BE2C (cell line): ENCODE measurements at regions not wholly inside any gene's neighbourhood (a gene's known extent, or its start where the extent isn't known, plus 50 kb on each side); places are given as distances from the start of the nearest gene placed in this dataset.

Source experiments
- DNase-seq: peaks from one replicate; pipeline ENCODE4 v3.0.0-alpha.2; 2020
- H3K27me3 ChIP-seq: fragments of 250-450 bp; sonication (Bioruptor Pico); 2 replicates; pipeline ENCODE4 v1.5.1; 2020; ENCODE audit warnings: mild to moderate bottlenecking
- H3K36me3 ChIP-seq: fragments of 250-450 bp; sonication (Bioruptor Pico); 2 replicates; pipeline ENCODE4 v1.5.1; 2020; ENCODE audit warnings: mild to moderate bottlenecking
- H3K4me1 ChIP-seq: fragments of 250-450 bp; sonication (Bioruptor Pico); 2 replicates; pipeline ENCODE4 v1.5.1; 2020
- H3K4me3 ChIP-seq: 2 replicates; pipeline ENCODE4 v1.5.1; 2011; ENCODE audit warnings: low read depth, low read length
- H3K9me3 ChIP-seq: fragments of 250-450 bp; sonication (Bioruptor Pico); 2 replicates; pipeline ENCODE4 v1.5.1; 2020
- CTCF ChIP-seq: IDR thresholded peaks from 2 replicates; pipeline ENCODE4 v1.5.1; 2012; ENCODE audit warnings: mild to moderate bottlenecking, low read depth, low read length

DNA sequence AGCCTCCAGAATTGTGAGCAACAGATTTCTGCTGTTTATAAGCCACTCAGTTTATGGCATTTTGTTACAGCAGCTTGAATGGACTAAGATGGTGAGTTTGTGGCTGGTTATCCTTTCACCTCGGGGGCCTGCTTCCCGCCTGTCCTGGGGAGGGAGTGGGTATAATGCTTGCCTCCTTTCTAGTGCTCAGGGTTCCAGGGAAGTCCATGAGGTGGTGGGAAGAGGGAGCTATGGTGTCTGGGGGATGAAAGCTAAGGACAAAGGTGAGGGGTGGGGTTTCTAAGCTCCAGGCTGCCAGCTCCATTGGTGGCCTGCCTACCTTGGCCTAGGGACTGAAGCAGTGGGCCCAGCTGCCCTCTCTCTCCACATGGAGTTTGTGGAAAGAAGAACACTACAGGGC is 50.2 kb upstream of the SDK2 start:
- peaks cover 7% of the 10 kb centered on the region for H3K4me1 ChIP-seq
- H3K36me3 ChIP-seq: no peaks in the 10 kb centered on the region
- H3K27me3 ChIP-seq: no peaks in the 10 kb centered on the region
- TF ChIP-seq CTCF: no peak
- no peak for DNase-seq
- no peaks in the 10 kb centered on the region for H3K9me3 ChIP-seq
- no peak overlapping the region for H3K4me3 ChIP-seq

DNA sequence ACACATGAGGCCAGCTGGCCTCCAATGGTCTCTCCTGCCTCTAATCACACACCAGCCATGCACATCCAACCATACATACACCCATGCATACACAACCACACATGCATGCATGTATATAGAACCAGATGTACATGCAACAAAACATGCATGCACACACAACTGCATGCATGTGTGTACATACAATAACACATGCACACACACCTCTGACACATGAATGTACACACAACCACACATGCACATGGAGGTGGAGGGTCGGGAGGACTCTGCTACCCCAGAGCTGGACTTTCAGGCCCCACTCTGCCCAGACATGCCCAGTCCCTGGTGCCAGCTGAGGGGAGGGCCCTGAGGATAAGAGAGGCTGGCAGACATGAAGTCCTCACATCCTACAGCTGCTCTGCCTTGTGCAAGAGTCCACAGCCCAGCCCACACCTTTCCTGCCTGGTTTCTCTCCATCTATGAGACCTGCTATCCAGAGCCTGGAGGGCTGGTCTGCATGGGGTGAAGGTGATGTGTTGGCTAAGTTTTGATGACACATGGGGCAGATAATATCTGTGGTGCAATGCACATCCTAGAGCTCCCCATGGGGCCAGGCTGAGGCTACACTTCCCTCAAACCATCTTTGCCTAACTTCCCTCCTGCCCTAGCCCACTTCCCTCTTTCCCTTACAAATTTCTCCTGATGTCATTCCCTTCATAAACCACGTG is 50.9 kb upstream of the SDK2 start:
- TF ChIP-seq CTCF: no peak
- no peaks in the 10 kb centered on the region for H3K27me3 ChIP-seq
- no peak overlapping the region for H3K4me3 ChIP-seq
- peaks cover 7% of the 10 kb centered on the region for H3K4me1 ChIP-seq
- H3K9me3 ChIP-seq: no peaks in the 10 kb centered on the region
- no peaks in the 10 kb centered on the region for H3K36me3 ChIP-seq
- DNase-seq: no peak

DNA sequence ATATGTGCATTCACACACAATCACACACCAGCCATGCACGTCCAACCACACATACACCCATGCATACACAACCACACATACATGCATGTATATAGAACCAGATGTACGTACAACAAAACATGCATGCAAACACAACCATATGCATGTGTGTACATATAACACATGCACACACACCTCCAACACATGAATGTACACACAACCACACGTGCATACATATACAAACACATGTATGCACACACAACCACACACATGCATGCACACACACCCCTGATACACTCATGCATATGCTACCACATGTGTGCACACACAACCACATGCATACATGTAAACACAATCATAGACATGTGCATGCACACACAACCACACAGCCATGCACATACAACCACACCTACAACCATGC is 52.0 kb upstream of the SDK2 start:
- no peak for TF ChIP-seq CTCF
- Histone ChIP-seq H3K9me3 (no peaks in the 10 kb centered on the region), H3K4me1 (no peaks in the 10 kb centered on the region; the same call in 1 of the 2 replicates), H3K4me3 (no peak overlapping the region), H3K27me3 (no peaks in the 10 kb centered on the region), H3K36me3 (no peaks in the 10 kb centered on the region)
- DNase-seq: no peak

GRCh38 chr17:73697872-73698271 is 53.6 kb upstream of the SDK2 start:
- Histone ChIP-seq H3K27me3 (no peaks in the 10 kb centered on the region), H3K36me3 (no peaks in the 10 kb centered on the region)
- DNase-seq: peak; percentile 51

DNA sequence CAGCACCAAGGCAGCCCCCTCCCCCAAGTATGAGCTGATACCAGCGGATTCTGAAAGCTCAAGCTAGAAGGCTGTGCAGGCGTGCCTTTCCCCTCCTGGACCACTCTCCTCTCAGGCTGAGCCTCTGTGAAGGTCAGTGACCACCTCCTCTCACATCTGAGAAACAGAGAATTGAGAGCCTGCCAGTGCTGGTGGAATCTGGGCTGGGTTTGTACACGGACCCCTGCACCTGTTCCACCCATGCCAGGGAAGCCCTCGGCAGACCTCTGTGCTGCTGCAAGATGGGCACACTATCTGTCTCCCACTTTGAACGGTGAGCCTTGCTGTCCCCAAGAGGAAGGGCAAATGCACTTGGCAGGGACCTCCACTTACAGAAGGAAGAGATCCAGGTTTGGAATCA is 54.7 kb upstream of the SDK2 start:
- TF ChIP-seq CTCF: no peak
- H3K27me3 ChIP-seq: no peaks in the 10 kb centered on the region
- H3K4me3 ChIP-seq: no peak overlapping the region
- no peak for DNase-seq
- no peaks in the 10 kb centered on the region for H3K36me3 ChIP-seq
- peaks cover 8% of the 10 kb centered on the region for H3K4me1 ChIP-seq
- no peaks in the 10 kb centered on the region for H3K9me3 ChIP-seq

More at GRCh38 chr17:73697872-73698271, 53.6 kb upstream of the SDK2 start:
- Histone ChIP-seq H3K4me1 (no peaks in the 10 kb centered on the region; the same call in 1 of the 2 replicates), H3K9me3 (no peaks in the 10 kb centered on the region), H3K4me3 (no peak overlapping the region)
- TF ChIP-seq CTCF: peak; percentile 54

- DNase-seq: no peak
- H3K27me3 ChIP-seq: no peaks in the 10 kb centered on the region
- TF ChIP-seq CTCF: no peak
- H3K36me3 ChIP-seq: no peaks in the 10 kb centered on the region
- H3K9me3 ChIP-seq: no peaks in the 10 kb centered on the region
- peaks cover 24% of the 10 kb centered on the region for H3K4me1 ChIP-seq
- no peak overlapping the region for H3K4me3 ChIP-seq
Measured at GRCh38 chr17:73701701-73702100, 57.5 kb upstream of the SDK2 start.
